ENCODE measurements at regions not wholly inside any gene's neighbourhood (a gene's known extent, or its start where the extent isn't known, plus 50 kb on each side); places are given as distances from the start of the nearest gene placed in this dataset.
"Not testable (repeated sequence)": the region's sequence is repeated elsewhere in the genome, so short reads cannot be mapped to it uniquely, and the experiment has no call there.

- BruUV-seq (replicated peaks) = no TSS peak
- intact Hi-C loops (cut with micrococcal nuclease) = no loop called here
- Mint-ChIP-seq H3K9me3 (ENCODE audit: unreplicated experiment) (no peaks in the 10 kb centered on the region), H3K4me1 (ENCODE audit: insufficient read depth, unreplicated experiment) (no peaks in the 10 kb centered on the region), H3K36me3 (ENCODE audit: insufficient read depth, unreplicated experiment) (no peaks in the 10 kb centered on the region), H3K27me3 (ENCODE audit: insufficient read depth, unreplicated experiment) (no peaks in the 10 kb centered on the region), H3K4me3 (ENCODE audit: unreplicated experiment) (no peak overlapping the region), H3K27ac (ENCODE audit: low read depth, unreplicated experiment) (no peak overlapping the region)
- no peak for DNase-seq (ENCODE audit: unreplicated experiment)
- no peak for TF ChIP-seq CTCF (IDR thresholded peaks at IDR 0.05; ENCODE audit: unreplicated experiment)
- POLR2A ChIA-PET = no interaction called here
- CTCF ChIA-PET = interaction anchor here (0.5 kb wide), 1 partner anchor 9 kb away, joined by 3 read pairs; no protein-coding TSS in a partner anchor
These were observed 171.6 kb upstream of the KAZN start for GRCh38 chr1:14426854-14427253.

- Mint-ChIP-seq H3K27me3 (ENCODE audit: insufficient read depth, unreplicated experiment) (no peaks in the 10 kb centered on the region), H3K4me3 (ENCODE audit: unreplicated experiment) (no peak overlapping the region), H3K9me3 (ENCODE audit: unreplicated experiment) (no peaks in the 10 kb centered on the region), H3K36me3 (ENCODE audit: insufficient read depth, unreplicated experiment) (no peaks in the 10 kb centered on the region), H3K27ac (ENCODE audit: low read depth, unreplicated experiment) (no peak overlapping the region), H3K4me1 (ENCODE audit: insufficient read depth, unreplicated experiment) (no peaks in the 10 kb centered on the region)
- ChIA-PET POLR2A (no interaction called here), CTCF (no interaction called here)
- intact Hi-C loops (cut with micrococcal nuclease) = no loop called here
- no peak for TF ChIP-seq CTCF (IDR thresholded peaks at IDR 0.05; ENCODE audit: unreplicated experiment)
- no TSS peak for BruUV-seq (replicated peaks)
- no peak for DNase-seq (ENCODE audit: unreplicated experiment)
These were observed 168.9 kb upstream of the KAZN start for GRCh38 chr1:14429577-14429976.

- POLR2A ChIA-PET; H3K27ac Mint-ChIP-seq (ENCODE audit: low read depth, unreplicated experiment); H3K4me1 Mint-ChIP-seq (ENCODE audit: insufficient read depth, unreplicated experiment); CTCF ChIA-PET; H3K27me3 Mint-ChIP-seq (ENCODE audit: insufficient read depth, unreplicated experiment); DNase-seq (ENCODE audit: unreplicated experiment); H3K4me3 Mint-ChIP-seq (ENCODE audit: unreplicated experiment); BruUV-seq (replicated peaks); H3K36me3 Mint-ChIP-seq (ENCODE audit: insufficient read depth, unreplicated experiment); H3K9me3 Mint-ChIP-seq (ENCODE audit: unreplicated experiment); intact Hi-C loops (cut with micrococcal nuclease): not testable (repeated sequence)
These were observed 165.8 kb upstream of the KAZN start for GRCh38 chr1:14432728-14433127.

GRCh38 chr1:14435368-14436023, 163.0 kb upstream of the KAZN start:
- Mint-ChIP-seq H3K27ac (ENCODE audit: low read depth, unreplicated experiment) (no peak overlapping the region), H3K27me3 (ENCODE audit: insufficient read depth, unreplicated experiment) (no peaks in the 10 kb centered on the region), H3K4me1 (ENCODE audit: insufficient read depth, unreplicated experiment) (peaks cover 6% of the 10 kb centered on the region), H3K36me3 (ENCODE audit: insufficient read depth, unreplicated experiment) (no peaks in the 10 kb centered on the region), H3K4me3 (ENCODE audit: unreplicated experiment) (no peak overlapping the region), H3K9me3 (ENCODE audit: unreplicated experiment) (no peaks in the 10 kb centered on the region)
- intact Hi-C loops (cut with micrococcal nuclease) = no loop called here
- ChIA-PET CTCF (interaction anchor here (0.7 kb wide), 2 partner anchors 9 to 14 kb away, joined by 3 read pairs; no protein-coding TSS in a partner anchor), POLR2A (no interaction called here)
- DNase-seq (ENCODE audit: unreplicated experiment) = no peak
- TF ChIP-seq CTCF (IDR thresholded peaks at IDR 0.05; ENCODE audit: unreplicated experiment) = peak; percentile 21
- no TSS peak for BruUV-seq (replicated peaks)

Measured in MCF 10A (cell line).